ENCODE measurements at regions not wholly inside any gene's neighbourhood (a gene's known extent, or its start where the extent isn't known, plus 50 kb on each side); places are given as distances from the start of the nearest gene placed in this dataset.

DNA sequence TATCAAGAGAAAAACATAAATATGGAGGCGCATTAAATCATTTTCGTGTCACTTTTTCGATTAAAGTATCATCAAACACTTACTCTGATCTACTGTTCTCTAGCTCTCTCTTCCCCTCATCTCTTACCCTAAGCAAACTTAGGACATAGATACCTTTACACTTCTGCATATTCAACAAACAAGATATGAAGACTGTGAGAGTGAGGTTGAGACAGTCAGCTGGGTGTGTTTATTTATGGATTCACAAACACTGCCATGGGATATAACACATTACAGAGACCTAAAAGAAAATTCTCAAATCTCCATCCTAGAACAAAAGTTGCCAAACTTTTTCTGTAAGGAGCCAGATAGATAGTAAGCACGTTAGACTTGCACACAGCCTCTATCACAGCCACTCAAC lies 85.2 kb upstream of the ZNF385D start:
- Histone ChIP-seq H3K4me2 (ENCODE audit: low read depth, low read length) (no peak overlapping the region), H3K27ac (ENCODE audit: extremely low read length, insufficient read depth, low read length) (no peak overlapping the region), H3K9ac (ENCODE audit: insufficient read depth, low read depth, low read length) (no peak overlapping the region), H3K36me3 (replicated peaks in 1 of 2; ENCODE audit: control insufficient read depth in 1 of 2, insufficient read depth in 2 of 2, low read length in 2 of 2) (no peaks in the 10 kb centered on the region), H4K20me1 (ENCODE audit: insufficient read depth, low read length) (no peaks in the 10 kb centered on the region), H2AFZ (ENCODE audit: low read length) (no peak overlapping the region), H3K9me3 (ENCODE audit: low read length) (no peaks in the 10 kb centered on the region; the same call in 1 of the 2 replicates), H3K4me3 (replicated peaks in 1 of 3; ENCODE audit: insufficient read depth in 1 of 3, low read depth in 2 of 3, low read length in 3 of 3) (no peak overlapping the region), H3K4me1 (ENCODE audit: insufficient read depth, low read length) (no peaks in the 10 kb centered on the region), H3K79me2 (ENCODE audit: insufficient read depth, low read length) (no peaks in the 10 kb centered on the region), H3K27me3 (ENCODE audit: control insufficient read depth in 1 of 2, insufficient read depth in 2 of 2, low read length in 2 of 2) (no peaks in the 10 kb centered on the region; a peak in 1 of 5 replicates)
- WGBS (ENCODE audit: low lambda C conversion rate), result 2% methylated on average over 4 of the region's 4 CpGs
- ChIA-PET CTCF (ENCODE audit: low intra/inter-chr PET ratio, low total read pairs) (no interaction called here), POLR2A (no interaction called here)
- in situ Hi-C loops (cut with HindIII; ENCODE audit: extremely low pct_ligation_motif_present, low pct_unique_long_range_greater_than_20kb) (no loop called here), intact Hi-C loops (cut with micrococcal nuclease; ENCODE audit: unreplicated experiment) (no loop called here)
- no peak for FAIRE-seq
- BruUV-seq (replicated peaks), result no TSS peak
- TF ChIP-seq ZNF383 (CRISPR knock-in tag; IDR thresholded peaks at IDR 0.05; ENCODE audit: borderline replicate concordance) (no peak), ZNF282 (IDR thresholded peaks at IDR 0.05; ENCODE audit: partially characterized antibody) (no peak), ZSCAN25 (CRISPR knock-in tag; IDR thresholded peaks at IDR 0.05) (no peak), NFIC (IDR thresholded peaks at IDR 0.05; ENCODE audit: low read length) (no peak), ARNT (IDR thresholded peaks at IDR 0.05) (no peak), SAFB2 (CRISPR knock-in tag; IDR thresholded peaks at IDR 0.05; ENCODE audit: borderline replicate concordance, low read depth) (no peak), SUZ12 (IDR thresholded peaks at IDR 0.05; ENCODE audit: low read depth, low read length) (no peak)
- TF ChIP-seq, protein P1, sequence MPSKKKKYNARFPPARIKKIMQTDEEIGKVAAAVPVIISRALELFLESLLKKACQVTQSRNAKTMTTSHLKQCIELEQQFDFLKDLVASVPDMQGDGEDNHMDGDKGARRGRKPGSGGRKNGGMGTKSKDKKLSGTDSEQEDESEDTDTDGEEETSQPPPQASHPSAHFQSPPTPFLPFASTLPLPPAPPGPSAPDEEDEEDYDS (CRISPR knock-in tag; IDR thresholded peaks at IDR 0.05), result no peak
- TF ChIP-seq, protein P2, sequence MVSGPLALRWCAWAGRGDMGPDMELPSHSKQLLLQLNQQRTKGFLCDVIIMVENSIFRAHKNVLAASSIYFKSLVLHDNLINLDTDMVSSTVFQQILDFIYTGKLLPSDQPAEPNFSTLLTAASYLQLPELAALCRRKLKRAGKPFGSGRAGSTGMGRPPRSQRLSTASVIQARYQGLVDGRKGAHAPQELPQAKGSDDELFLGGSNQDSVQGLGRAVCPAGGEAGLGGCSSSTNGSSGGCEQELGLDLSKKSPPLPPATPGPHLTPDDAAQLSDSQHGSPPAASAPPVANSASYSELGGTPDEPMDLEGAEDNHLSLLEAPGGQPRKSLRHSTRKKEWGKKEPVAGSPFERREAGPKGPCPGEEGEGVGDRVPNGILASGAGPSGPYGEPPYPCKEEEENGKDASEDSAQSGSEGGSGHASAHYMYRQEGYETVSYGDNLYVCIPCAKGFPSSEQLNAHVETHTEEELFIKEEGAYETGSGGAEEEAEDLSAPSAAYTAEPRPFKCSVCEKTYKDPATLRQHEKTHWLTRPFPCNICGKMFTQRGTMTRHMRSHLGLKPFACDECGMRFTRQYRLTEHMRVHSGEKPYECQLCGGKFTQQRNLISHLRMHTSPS (CRISPR knock-in tag; IDR thresholded peaks at IDR 0.05; ENCODE audit: low read depth), result no peak
- TF ChIP-seq, protein P3, sequence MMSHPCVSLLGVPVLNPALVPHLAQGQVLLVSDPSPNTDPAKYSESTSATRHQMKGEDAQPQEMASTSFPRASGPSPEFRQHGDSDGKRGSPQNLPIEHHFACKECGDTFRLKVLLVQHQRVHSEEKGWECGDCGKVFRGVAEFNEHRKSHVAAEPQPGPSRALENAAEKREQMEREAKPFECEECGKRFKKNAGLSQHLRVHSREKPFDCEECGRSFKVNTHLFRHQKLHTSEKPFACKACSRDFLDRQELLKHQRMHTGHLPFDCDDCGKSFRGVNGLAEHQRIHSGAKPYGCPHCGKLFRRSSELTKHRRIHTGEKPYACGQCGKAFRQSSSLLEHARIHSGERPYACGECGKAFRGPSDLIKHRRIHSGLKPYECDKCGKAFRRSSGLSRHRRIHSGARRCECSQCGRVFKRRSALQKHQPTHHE (CRISPR knock-in tag; IDR thresholded peaks at IDR 0.05; ENCODE audit: borderline replicate concordance), result no peak
- TF ChIP-seq, protein P4, sequence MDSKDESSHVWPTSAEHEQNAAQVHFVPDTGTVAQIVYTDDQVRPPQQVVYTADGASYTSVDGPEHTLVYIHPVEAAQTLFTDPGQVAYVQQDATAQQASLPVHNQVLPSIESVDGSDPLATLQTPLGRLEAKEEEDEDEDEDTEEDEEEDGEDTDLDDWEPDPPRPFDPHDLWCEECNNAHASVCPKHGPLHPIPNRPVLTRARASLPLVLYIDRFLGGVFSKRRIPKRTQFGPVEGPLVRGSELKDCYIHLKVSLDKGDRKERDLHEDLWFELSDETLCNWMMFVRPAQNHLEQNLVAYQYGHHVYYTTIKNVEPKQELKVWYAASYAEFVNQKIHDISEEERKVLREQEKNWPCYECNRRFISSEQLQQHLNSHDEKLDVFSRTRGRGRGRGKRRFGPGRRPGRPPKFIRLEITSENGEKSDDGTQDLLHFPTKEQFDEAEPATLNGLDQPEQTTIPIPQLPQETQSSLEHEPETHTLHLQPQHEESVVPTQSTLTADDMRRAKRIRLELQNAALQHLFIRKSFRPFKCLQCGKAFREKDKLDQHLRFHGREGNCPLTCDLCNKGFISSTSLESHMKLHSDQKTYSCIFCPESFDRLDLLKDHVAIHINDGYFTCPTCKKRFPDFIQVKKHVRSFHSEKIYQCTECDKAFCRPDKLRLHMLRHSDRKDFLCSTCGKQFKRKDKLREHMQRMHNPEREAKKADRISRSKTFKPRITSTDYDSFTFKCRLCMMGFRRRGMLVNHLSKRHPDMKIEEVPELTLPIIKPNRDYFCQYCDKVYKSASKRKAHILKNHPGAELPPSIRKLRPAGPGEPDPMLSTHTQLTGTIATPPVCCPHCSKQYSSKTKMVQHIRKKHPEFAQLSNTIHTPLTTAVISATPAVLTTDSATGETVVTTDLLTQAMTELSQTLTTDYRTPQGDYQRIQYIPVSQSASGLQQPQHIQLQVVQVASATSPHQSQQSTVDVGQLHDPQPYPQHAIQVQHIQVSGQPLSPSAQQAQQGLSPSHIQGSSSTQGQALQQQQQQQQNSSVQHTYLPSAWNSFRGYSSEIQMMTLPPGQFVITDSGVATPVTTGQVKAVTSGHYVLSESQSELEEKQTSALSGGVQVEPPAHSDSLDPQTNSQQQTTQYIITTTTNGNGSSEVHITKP (CRISPR knock-in tag; IDR thresholded peaks at IDR 0.05; ENCODE audit: low read depth), result no peak
- ATAC-seq, result no peak
- no peak for DNase-seq (ENCODE audit: low spot score)

All from HepG2 (cell line).